SH-SY5Y (cell line): ENCODE measurements at regions not wholly inside any gene's neighbourhood (a gene's known extent, or its start where the extent isn't known, plus 50 kb on each side); places are given as distances from the start of the nearest gene placed in this dataset.

Source experiments
- GATA2 ChIP-seq: IDR thresholded peaks from 2 replicates; pipeline ENCODE4 v1.6.1; 2011; ENCODE audit warnings: mild to moderate bottlenecking, low read depth, low read length
- GATA3 ChIP-seq: IDR thresholded peaks from 2 replicates; pipeline ENCODE4 v1.6.1; 2011; ENCODE audit warnings: low read depth, mild to moderate bottlenecking, low read length, moderate library complexity

- TF ChIP-seq GATA3: no peak
- no peak for TF ChIP-seq GATA2
These were observed 182.9 kb downstream of the ETS1 start for GRCh38 chr11:128404437-128404836.
